ENCODE measurements at regions not wholly inside any gene's neighbourhood (a gene's known extent, or its start where the extent isn't known, plus 50 kb on each side); places are given as distances from the start of the nearest gene placed in this dataset.

DNA sequence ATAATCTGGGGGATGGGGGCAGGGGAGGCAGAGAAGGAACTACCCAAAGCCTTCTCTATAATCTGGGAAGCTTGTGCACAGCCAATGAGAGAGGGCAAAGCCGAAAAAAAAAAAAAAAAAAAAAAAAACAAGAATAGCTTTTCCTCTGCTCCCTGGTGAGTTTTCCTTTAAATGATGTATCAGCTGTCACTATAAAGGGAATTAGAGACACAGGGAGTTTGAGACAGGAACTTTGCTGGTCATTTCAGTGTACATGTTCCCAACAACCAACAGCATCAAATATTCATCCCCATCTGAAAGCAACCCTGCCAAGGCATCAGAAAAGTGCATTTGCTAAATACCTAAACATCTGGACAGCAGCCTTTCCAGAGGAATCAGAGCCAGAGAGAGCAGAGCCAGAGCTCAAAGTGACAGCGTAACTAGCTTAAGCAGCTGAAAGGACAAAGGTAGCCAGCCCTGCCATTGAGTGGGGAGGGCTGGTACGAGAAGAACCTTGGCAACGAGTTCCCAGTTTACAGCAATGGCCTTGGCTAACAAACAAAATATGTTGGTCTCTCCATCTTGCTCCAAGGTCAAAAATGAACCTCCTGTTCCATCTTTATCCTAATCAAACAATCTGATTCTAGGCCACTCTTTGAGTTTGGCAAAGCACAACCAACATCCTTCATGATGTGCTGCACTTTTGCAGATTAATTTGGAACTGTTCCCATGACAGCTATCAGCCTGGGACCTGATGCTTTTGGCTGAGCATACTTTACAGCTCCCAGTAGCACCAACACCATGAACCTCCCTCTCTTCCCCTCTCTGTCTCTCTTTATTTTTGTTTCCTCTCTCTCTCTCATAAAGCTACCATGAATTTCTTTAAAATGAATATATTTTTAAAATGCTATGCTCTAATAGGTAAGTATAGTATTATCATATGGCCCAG lies 143.7 kb upstream of the GNAO1 start:
- intact Hi-C loops (cut with DNase I), result no loop called here
- WGBS, 3 donors, result 23 to 36% (median 28%) methylated on average over 4 of the region's 4 CpGs
- H3K27ac ChIP-seq, result no peak overlapping the region
- no peaks in the 10 kb centered on the region for H3K4me1 ChIP-seq (ENCODE audit: insufficient read depth)
- H3K27me3 ChIP-seq, result no peaks in the 10 kb centered on the region
- no peaks in the 10 kb centered on the region for H3K36me3 ChIP-seq
- no peak overlapping the region for H3K4me3 ChIP-seq
- no peak for DNase-seq
- H3K9me3 ChIP-seq, result no peaks in the 10 kb centered on the region
- no peak for TF ChIP-seq EP300 (IDR thresholded peaks at IDR 0.05)
- TF ChIP-seq CTCF (IDR thresholded peaks at IDR 0.05), result no peak
- no peak for TF ChIP-seq POLR2A (IDR thresholded peaks at IDR 0.05)

GRCh38 chr16:56042416-56042815 lies 148.9 kb upstream of the GNAO1 start:
- Histone ChIP-seq H3K4me1 (ENCODE audit: insufficient read depth) (no peaks in the 10 kb centered on the region), H3K27me3 (no peaks in the 10 kb centered on the region), H3K9me3 (no peaks in the 10 kb centered on the region), H3K4me3 (no peak overlapping the region), H3K27ac (no peak overlapping the region), H3K36me3 (no peaks in the 10 kb centered on the region)
- TF ChIP-seq POLR2A (IDR thresholded peaks at IDR 0.05) (no peak), EP300 (IDR thresholded peaks at IDR 0.05) (no peak), CTCF (IDR thresholded peaks at IDR 0.05) (no peak)
- DNase-seq, result no peak
- WGBS, 3 donors, result 72 to 78% (median 76%) methylated on average over 4 of the region's 4 CpGs
- intact Hi-C loops (cut with DNase I), result no loop called here

DNA sequence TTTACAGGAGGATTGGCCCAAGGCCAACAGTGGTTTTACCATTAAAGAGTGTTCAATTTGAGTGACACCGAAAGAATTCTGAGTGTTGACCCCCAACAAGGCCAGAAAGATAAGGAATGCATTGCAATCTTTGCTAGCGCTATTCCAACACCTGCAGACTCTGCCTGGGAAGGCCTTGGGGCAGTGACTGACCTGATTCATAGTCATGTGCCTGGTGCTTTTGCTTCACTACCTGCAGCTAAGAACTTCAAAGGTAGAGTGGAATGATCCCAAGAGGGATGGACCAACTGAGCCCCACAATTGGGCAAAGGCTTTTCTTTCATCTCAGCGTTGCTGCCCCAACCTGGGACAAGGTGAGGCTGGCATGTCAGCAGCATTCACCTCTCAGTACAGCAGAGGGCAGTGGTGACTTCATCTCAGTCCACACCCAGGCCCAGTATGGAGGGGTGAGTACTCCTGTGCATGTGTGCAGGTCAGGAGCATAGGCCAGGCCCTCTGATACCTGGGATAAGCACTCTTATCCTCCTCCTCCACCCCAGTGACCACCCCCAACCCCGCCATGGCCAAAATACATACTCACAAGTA lies 149.6 kb upstream of the GNAO1 start:
- TF ChIP-seq POLR2A (IDR thresholded peaks at IDR 0.05) (no peak), EP300 (IDR thresholded peaks at IDR 0.05) (no peak), CTCF (IDR thresholded peaks at IDR 0.05) (no peak)
- Histone ChIP-seq H3K4me1 (ENCODE audit: insufficient read depth) (no peaks in the 10 kb centered on the region), H3K36me3 (no peaks in the 10 kb centered on the region), H3K9me3 (no peaks in the 10 kb centered on the region), H3K27ac (no peak overlapping the region), H3K27me3 (no peaks in the 10 kb centered on the region), H3K4me3 (no peak overlapping the region)
- intact Hi-C loops (cut with DNase I), result no loop called here
- no peak for DNase-seq
- WGBS, 3 donors, result 49 to 62% (median 52%) methylated on average over 4 of the region's 4 CpGs

- no peak for TF ChIP-seq POLR2A (IDR thresholded peaks at IDR 0.05)
- no peak for TF ChIP-seq EP300 (IDR thresholded peaks at IDR 0.05)
- Histone ChIP-seq H3K36me3 (no peaks in the 10 kb centered on the region), H3K27ac (no peak overlapping the region), H3K4me3 (no peak overlapping the region), H3K9me3 (no peaks in the 10 kb centered on the region), H3K4me1 (ENCODE audit: insufficient read depth) (no peaks in the 10 kb centered on the region), H3K27me3 (no peaks in the 10 kb centered on the region)
- WGBS, 3 donors, result 30 to 58% (median 37%) methylated on average over 3 of the region's 3 CpGs
- intact Hi-C loops (cut with DNase I), result no loop called here
- DNase-seq, result no peak
Observed at GRCh38 chr16:56038564-56039098, 152.7 kb upstream of the GNAO1 start.

All from ovary (tissue), 7 donors.